ENCODE measurements at regions not wholly inside any gene's neighbourhood (a gene's known extent, or its start where the extent isn't known, plus 50 kb on each side); places are given as distances from the start of the nearest gene placed in this dataset.

GRCh38 chr14:94677213-94677612 is 65.0 kb downstream of the SERPINA3 start:
- Mint-ChIP-seq H3K4me3 (no peak overlapping the region), H3K36me3 (ENCODE audit: low read depth) (no peaks in the 10 kb centered on the region), H3K27me3 (peaks cover 10% of the 10 kb centered on the region), H3K27ac (no peak overlapping the region), H3K4me1 (ENCODE audit: low read depth) (no peaks in the 10 kb centered on the region), H3K9me3 (no peaks in the 10 kb centered on the region)
- no peak for DNase-seq

GRCh38 chr14:94676495-94677185 is 64.4 kb downstream of the SERPINA3 start:
- Mint-ChIP-seq H3K4me3 (no peak overlapping the region), H3K27ac (no peak overlapping the region), H3K9me3 (no peaks in the 10 kb centered on the region), H3K27me3 (peaks cover 10% of the 10 kb centered on the region), H3K36me3 (ENCODE audit: low read depth) (no peaks in the 10 kb centered on the region), H3K4me1 (ENCODE audit: low read depth) (no peaks in the 10 kb centered on the region)
- DNase-seq, result no peak

- no peaks in the 10 kb centered on the region for H3K4me1 Mint-ChIP-seq (ENCODE audit: low read depth)
- no peak for DNase-seq
- no peak overlapping the region for H3K4me3 Mint-ChIP-seq
- no peaks in the 10 kb centered on the region for H3K9me3 Mint-ChIP-seq
- peaks cover 12% of the 10 kb centered on the region for H3K27me3 Mint-ChIP-seq
- no peak overlapping the region for H3K27ac Mint-ChIP-seq
- no peaks in the 10 kb centered on the region for H3K36me3 Mint-ChIP-seq (ENCODE audit: low read depth)
These were observed 62.8 kb downstream of the SERPINA3 start for GRCh38 chr14:94675036-94675435.

GRCh38 chr14:94673781-94674231 is 61.6 kb downstream of the SERPINA3 start:
- Mint-ChIP-seq H3K4me1 (ENCODE audit: low read depth) (no peaks in the 10 kb centered on the region), H3K27ac (no peak overlapping the region), H3K4me3 (no peak overlapping the region), H3K27me3 (peaks cover 14% of the 10 kb centered on the region), H3K9me3 (no peaks in the 10 kb centered on the region), H3K36me3 (ENCODE audit: low read depth) (no peaks in the 10 kb centered on the region)
- DNase-seq, result no peak
